Gastrocnemius medialis (tissue), 4 donors: ENCODE measurements at regions not wholly inside any gene's neighbourhood (a gene's known extent, or its start where the extent isn't known, plus 50 kb on each side); places are given as distances from the start of the nearest gene placed in this dataset.
A peak's percentile ranks its signal among the peaks of the same experiment; 100 is the strongest.

Experiments used
- ATAC-seq, 2 donors: fragments of 150-250 bp; one replicate each; pipeline ENCODE4 v1.9.1; 2016
- DNase-seq, 2 donors: peaks; one replicate each; pipeline ENCODE4 v3.0.0-alpha.2; 2019
- H3K27ac ChIP-seq, 4 donors: fragments of 200-600 bp; sonication (generic); 1 replicate in 1 of 4; 2 replicates in 3 of 4; pipeline ENCODE4 v1.5.1; 2016 to 2018; ENCODE audit warnings: mild to moderate bottlenecking in 2 of 4, moderate library complexity in 1 of 4
- H3K27me3 ChIP-seq, 3 donors: fragments of 200-600 bp; sonication (generic) in 2 of 3; 1 replicate in 1 of 3; 2 replicates in 2 of 3; pipeline versions ENCODE4 v1.5.1 to v1.6.0; 2016 to 2019; ENCODE audit warnings: mild to moderate bottlenecking in 1 of 3, moderate library complexity in 1 of 3
- H3K36me3 ChIP-seq, 2 donors: fragments of 200-600 bp; sonication (generic) in 1 of 2; one replicate each; pipeline ENCODE4 v1.5.1; 2017 to 2018
- H3K4me1 ChIP-seq, 2 donors: fragments of 200-600 bp; sonication (generic) in 1 of 2; one replicate each; pipeline ENCODE4 v1.5.1; 2016 to 2017; ENCODE audit warnings: mild to moderate bottlenecking in 2 of 2
- H3K4me3 ChIP-seq, 4 donors: fragments of 200-600 bp; sonication (generic) in 3 of 4; 1 replicate in 1 of 4; 2 replicates in 3 of 4; pipeline ENCODE4 v1.5.1; 2016 to 2019; ENCODE audit warnings: mild to moderate bottlenecking in 2 of 4
- H3K9me3 ChIP-seq, 3 donors: fragments of 200-600 bp; sonication (generic) in 2 of 3; 1 replicate in 1 of 3; 2 replicates in 2 of 3; pipeline ENCODE4 v1.5.1; 2016 to 2019
- CTCF ChIP-seq, 5 experiments: fragments of 450-650 bp in 3 of 5; fragments of 200-600 bp in 2 of 5; sonication (generic) in 2 of 5; IDR thresholded peaks in 4 of 5; conservative IDR thresholded peaks in 1 of 5; 1 replicate in 4 of 5; 2 replicates in 1 of 5; pipeline ENCODE4 v1.5.1; 2016 to 2019; ENCODE audit warnings: antibody characterized with exemption in 5 of 5, mild to moderate bottlenecking in 3 of 5, moderate library complexity in 3 of 5
- POLR2A ChIP-seq, 2 donors: fragments of 450-650 bp; IDR thresholded peaks; one replicate each; pipeline ENCODE4 v1.6.1; 2017; ENCODE audit warnings: antibody characterized with exemption in 2 of 2, mild to moderate bottlenecking in 2 of 2, moderate library complexity in 2 of 2
- in situ Hi-C, 4 donors: fragments of 200-750 bp; cut with MboI; loops; one replicate each; pipeline versions ENCODE4 v1.15.0 to v1.8.0; 2017; ENCODE audit warnings: low sequenced_read_pairs in 4 of 4
- intact Hi-C: fragments of 100-400 bp; cut with DNase I; formaldehyde crosslinking; loops from one replicate; pipeline ENCODE4 v1.15.1; 2023; ENCODE audit warnings: low total_unique reads

GRCh38 chr6:90759664-90760063, 172.8 kb upstream of the MAP3K7 start:
- Histone ChIP-seq H3K4me1 (peaks cover 3 to 5% of the 10 kb centered on the region in 2 donors), H3K27ac (no peak overlapping the region), H3K27me3 (no peaks in the 10 kb centered on the region), H3K4me3 (no peak overlapping the region), H3K36me3 (no peaks in the 10 kb centered on the region), H3K9me3 (no peaks in the 10 kb centered on the region)
- in situ Hi-C loops, result no loop called here
- intact Hi-C loops, result no loop called here
- TF ChIP-seq CTCF (IDR thresholded peaks at IDR 0.05 in 4 of 5, conservative IDR thresholded peaks at IDR 0.05 in 1 of 5) (no peak), POLR2A (IDR thresholded peaks at IDR 0.05) (no peak)
- DNase-seq (no peak), ATAC-seq (no peak)

- in situ Hi-C loops (no loop called here), intact Hi-C loops (no loop called here)
These were observed 171.9 kb upstream of the MAP3K7 start for GRCh38 chr6:90758741-90759140.

GRCh38 chr6:90753820-90754643, 167.2 kb upstream of the MAP3K7 start:
- intact Hi-C loops (no loop called here), in situ Hi-C loops (no loop called here)
- Histone ChIP-seq H3K27ac (peak overlapping the region in 3 of 4 donors; percentile 50 to 64 (median 57)), H3K4me3 (no peak overlapping the region), H3K9me3 (no peaks in the 10 kb centered on the region), H3K27me3 (no peaks in the 10 kb centered on the region), H3K36me3 (no peaks in the 10 kb centered on the region), H3K4me1 (peaks cover 3 to 14% of the 10 kb centered on the region in 2 donors)
- ATAC-seq, result peak; percentile 72 to 99
- no peak for DNase-seq
- TF ChIP-seq CTCF (IDR thresholded peaks at IDR 0.05 in 4 of 5, conservative IDR thresholded peaks at IDR 0.05 in 1 of 5) (no peak), POLR2A (IDR thresholded peaks at IDR 0.05) (no peak)

More at GRCh38 chr6:90758741-90759140, 171.9 kb upstream of the MAP3K7 start:
- Histone ChIP-seq H3K27me3 (no peaks in the 10 kb centered on the region), H3K27ac (no peak overlapping the region), H3K9me3 (no peaks in the 10 kb centered on the region), H3K4me1 (peaks cover 3 to 13% of the 10 kb centered on the region in 2 donors), H3K36me3 (no peaks in the 10 kb centered on the region), H3K4me3 (no peak overlapping the region)
- ATAC-seq, result no peak
- TF ChIP-seq POLR2A (IDR thresholded peaks at IDR 0.05), result no peak
- no peak for DNase-seq

- in situ Hi-C loops, result no loop called here
These were observed 152.9 kb upstream of the MAP3K7 start for GRCh38 chr6:90739802-90740201.

More at GRCh38 chr6:90739802-90740201, 152.9 kb upstream of the MAP3K7 start:
- Histone ChIP-seq H3K4me3 (no peak overlapping the region), H3K36me3 (no peaks in the 10 kb centered on the region), H3K27me3 (no peaks in the 10 kb centered on the region), H3K9me3 (no peaks in the 10 kb centered on the region), H3K4me1 (no peaks in the 10 kb centered on the region), H3K27ac (no peak overlapping the region)
- intact Hi-C loops, result no loop called here
- ATAC-seq (no peak), DNase-seq (no peak)
- TF ChIP-seq POLR2A (IDR thresholded peaks at IDR 0.05) (no peak), CTCF (IDR thresholded peaks at IDR 0.05 in 4 of 5, conservative IDR thresholded peaks at IDR 0.05 in 1 of 5) (no peak)
